Calu3 (cell line): ENCODE measurements at regions not wholly inside any gene's neighbourhood (a gene's known extent, or its start where the extent isn't known, plus 50 kb on each side); places are given as distances from the start of the nearest gene placed in this dataset.

Source experiments
- BruUV-seq: library from RNA; stranded (reverse); fragments of 400-500 nt; replicated peaks from 2 replicates; lab custom pipeline; 2021; lab: Mats Ljungman, UMichigan
- CTCF ChIA-PET: fragments of 300-600 bp; sonication (Branson Sonifier 250); formaldehyde crosslinking; loops from one replicate; lab custom pipeline; 2022; ENCODE audit warnings: antibody characterized with exemption; lab: Charles Lee
- DNase-seq: peaks from one replicate; pipeline ENCODE4 v3.0.0; 2022
- H3K27ac Mint-ChIP-seq: one replicate; pipeline ENCODE4 v1.8.0; 2022; ENCODE audit warnings: mixed read lengths; ENCODE audit not compliant: unreplicated experiment
- H3K27me3 Mint-ChIP-seq: one replicate; pipeline ENCODE4 v1.8.0; 2022; ENCODE audit warnings: mixed read lengths; ENCODE audit not compliant: unreplicated experiment
- H3K36me3 Mint-ChIP-seq: one replicate; pipeline ENCODE4 v1.8.0; 2022; ENCODE audit warnings: mild to moderate bottlenecking, moderate library complexity, mixed read lengths; ENCODE audit not compliant: insufficient read depth, unreplicated experiment
- H3K4me1 Mint-ChIP-seq: one replicate; pipeline ENCODE4 v1.8.0; 2022; ENCODE audit warnings: mild to moderate bottlenecking, low read depth, mixed read lengths; ENCODE audit not compliant: unreplicated experiment
- H3K4me3 Mint-ChIP-seq: one replicate; pipeline ENCODE4 v1.8.0; 2022; ENCODE audit warnings: mild to moderate bottlenecking, low read depth, moderate library complexity, mixed read lengths; ENCODE audit not compliant: unreplicated experiment
- H3K9me3 Mint-ChIP-seq: one replicate; pipeline ENCODE4 v1.8.0; 2022; ENCODE audit warnings: low read depth, mixed read lengths; ENCODE audit not compliant: unreplicated experiment
- intact Hi-C: fragments of 100-400 bp; cut with micrococcal nuclease; formaldehyde crosslinking; loops from one replicate; pipeline ENCODE4 v1.10.0; 2022; ENCODE audit not compliant: unreplicated experiment
- TF ChIP-seq, protein P1 (sequence below): fragments of 200-600 bp; IDR thresholded peaks from one replicate; pipeline ENCODE4 v1.8.0; 2022; ENCODE audit warnings: antibody characterized with exemption; ENCODE audit not compliant: unreplicated experiment

DNA sequence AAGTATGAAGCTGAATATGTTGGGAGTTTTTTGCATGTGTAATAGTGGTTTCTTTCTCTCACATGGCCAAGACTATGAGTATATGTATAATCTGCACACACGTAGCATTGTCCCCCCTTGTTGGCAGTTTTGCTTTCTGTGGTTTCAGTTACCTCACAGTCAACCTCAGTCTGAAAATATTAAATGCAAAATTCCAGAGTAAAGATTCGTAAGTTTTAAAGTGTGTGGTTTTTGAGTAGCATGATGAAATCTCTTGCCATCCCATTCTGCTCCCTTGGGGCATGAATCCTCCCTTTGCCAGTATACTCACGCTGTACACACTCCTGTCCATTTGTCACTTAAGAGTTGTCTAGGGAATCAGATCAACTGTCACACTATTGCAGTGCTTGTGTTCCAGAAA, 742.0 kb upstream of the CCDC54 start:
- CTCF ChIA-PET, result no interaction called here
- TF ChIP-seq, protein P1, sequence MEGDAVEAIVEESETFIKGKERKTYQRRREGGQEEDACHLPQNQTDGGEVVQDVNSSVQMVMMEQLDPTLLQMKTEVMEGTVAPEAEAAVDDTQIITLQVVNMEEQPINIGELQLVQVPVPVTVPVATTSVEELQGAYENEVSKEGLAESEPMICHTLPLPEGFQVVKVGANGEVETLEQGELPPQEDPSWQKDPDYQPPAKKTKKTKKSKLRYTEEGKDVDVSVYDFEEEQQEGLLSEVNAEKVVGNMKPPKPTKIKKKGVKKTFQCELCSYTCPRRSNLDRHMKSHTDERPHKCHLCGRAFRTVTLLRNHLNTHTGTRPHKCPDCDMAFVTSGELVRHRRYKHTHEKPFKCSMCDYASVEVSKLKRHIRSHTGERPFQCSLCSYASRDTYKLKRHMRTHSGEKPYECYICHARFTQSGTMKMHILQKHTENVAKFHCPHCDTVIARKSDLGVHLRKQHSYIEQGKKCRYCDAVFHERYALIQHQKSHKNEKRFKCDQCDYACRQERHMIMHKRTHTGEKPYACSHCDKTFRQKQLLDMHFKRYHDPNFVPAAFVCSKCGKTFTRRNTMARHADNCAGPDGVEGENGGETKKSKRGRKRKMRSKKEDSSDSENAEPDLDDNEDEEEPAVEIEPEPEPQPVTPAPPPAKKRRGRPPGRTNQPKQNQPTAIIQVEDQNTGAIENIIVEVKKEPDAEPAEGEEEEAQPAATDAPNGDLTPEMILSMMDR, result no peak
- Mint-ChIP-seq H3K27me3 (no peaks in the 10 kb centered on the region), H3K36me3 (no peaks in the 10 kb centered on the region), H3K4me1 (peaks cover 9% of the 10 kb centered on the region), H3K9me3 (no peaks in the 10 kb centered on the region), H3K4me3 (no peak overlapping the region), H3K27ac (peak overlapping the region; percentile 41)
- intact Hi-C loops, result no loop called here
- DNase-seq, result no peak
- BruUV-seq, result no TSS peak

DNA sequence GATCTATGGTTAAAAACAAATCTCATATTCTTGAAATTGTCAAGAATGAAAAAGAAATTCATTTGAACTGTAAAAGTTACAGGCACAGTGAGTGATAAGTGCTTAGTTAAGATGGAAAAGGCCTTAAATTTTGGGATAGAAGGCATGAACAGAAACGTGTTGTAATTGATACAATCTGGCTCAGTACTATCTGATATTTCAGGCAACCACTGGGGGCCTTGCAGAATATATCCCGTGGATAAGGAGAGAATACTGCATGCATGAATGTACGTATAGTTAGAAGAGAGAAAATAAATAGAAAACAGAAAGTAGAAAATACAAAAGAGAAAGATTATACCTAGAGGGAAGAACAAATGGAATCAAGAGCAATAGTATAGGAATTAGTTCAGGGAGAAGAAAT, 741.4 kb upstream of the CCDC54 start:
- TF ChIP-seq, protein P1, result no peak
- H3K4me1 Mint-ChIP-seq, result peaks cover 9% of the 10 kb centered on the region
- H3K27ac Mint-ChIP-seq, result no peak overlapping the region
- DNase-seq, result no peak
- intact Hi-C loops, result no loop called here
- no peaks in the 10 kb centered on the region for H3K36me3 Mint-ChIP-seq
- H3K9me3 Mint-ChIP-seq, result no peaks in the 10 kb centered on the region
- CTCF ChIA-PET, result no interaction called here
- no TSS peak for BruUV-seq
- no peaks in the 10 kb centered on the region for H3K27me3 Mint-ChIP-seq
- no peak overlapping the region for H3K4me3 Mint-ChIP-seq

DNA sequence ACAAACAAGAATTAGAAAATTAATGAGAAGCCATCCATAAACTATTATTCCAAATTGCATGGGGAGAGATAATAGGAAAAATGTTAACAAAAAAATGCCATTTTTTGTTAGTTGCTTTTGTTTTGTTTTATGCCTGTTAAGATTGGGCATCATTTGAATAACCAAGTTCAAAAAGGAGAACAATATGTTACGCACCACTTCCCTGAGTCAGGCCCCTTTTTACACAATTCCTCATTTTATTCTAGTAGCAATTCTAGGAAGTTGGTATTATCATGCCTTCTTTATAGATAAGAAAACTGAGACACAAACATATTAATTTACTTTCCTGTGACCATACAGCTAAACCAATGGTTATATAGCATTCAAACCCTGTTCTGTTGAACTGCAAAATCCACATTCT, 736.9 kb upstream of the CCDC54 start:
- Mint-ChIP-seq H3K9me3 (peaks cover 6% of the 10 kb centered on the region), H3K27me3 (no peaks in the 10 kb centered on the region)
- CTCF ChIA-PET, result no interaction called here

DNA sequence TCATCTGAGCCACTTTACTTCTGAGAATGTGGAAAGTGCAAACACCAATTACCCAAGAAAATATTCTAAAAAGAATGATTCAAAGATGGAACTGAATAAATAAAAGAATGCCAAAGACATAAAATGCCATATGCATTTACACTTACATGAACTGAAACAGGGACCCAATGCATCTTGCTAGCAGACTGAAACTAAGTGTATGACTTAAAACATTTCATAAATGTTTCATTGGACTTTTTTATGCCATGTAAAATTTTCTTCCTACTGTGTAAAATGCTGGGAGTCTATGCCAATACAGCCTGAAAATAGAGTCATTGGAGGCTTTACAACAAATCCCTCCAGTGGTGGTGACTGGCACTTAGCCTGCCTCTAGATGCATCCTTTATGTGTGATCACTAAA, 735.1 kb upstream of the CCDC54 start:
- Mint-ChIP-seq H3K4me3 (no peak overlapping the region), H3K9me3 (peaks cover 6% of the 10 kb centered on the region), H3K36me3 (no peaks in the 10 kb centered on the region), H3K4me1 (no peaks in the 10 kb centered on the region), H3K27me3 (no peaks in the 10 kb centered on the region), H3K27ac (no peak overlapping the region)
- intact Hi-C loops, result no loop called here
- BruUV-seq, result no TSS peak
- DNase-seq, result no peak
- TF ChIP-seq, protein P1, result no peak
- CTCF ChIA-PET, result no interaction called here

More for the DNA sequence above, 736.9 kb upstream of the CCDC54 start:
- Mint-ChIP-seq H3K36me3 (no peaks in the 10 kb centered on the region), H3K4me3 (no peak overlapping the region), H3K4me1 (no peaks in the 10 kb centered on the region), H3K27ac (no peak overlapping the region)
- no peak for DNase-seq
- TF ChIP-seq, protein P1, result no peak
- intact Hi-C loops, result no loop called here
- BruUV-seq, result no TSS peak
